PC-9 (cell line): ENCODE measurements at regions not wholly inside any gene's neighbourhood (a gene's known extent, or its start where the extent isn't known, plus 50 kb on each side); places are given as distances from the start of the nearest gene placed in this dataset.

ENCODE experiments used
- BruUV-seq: library from RNA; stranded (reverse); fragments of 400-500 nt; replicated peaks from 2 replicates; lab custom pipeline; 2021; lab: Mats Ljungman, UMichigan
- CTCF ChIA-PET: fragments of 300-600 bp; sonication (Branson Sonifier 250); formaldehyde crosslinking; loops from one replicate; lab custom pipeline; 2022; ENCODE audit warnings: antibody characterized with exemption; lab: Charles Lee
- POLR2A ChIA-PET: fragments of 300-600 bp; sonication (Branson Sonifier 250); formaldehyde crosslinking; loops from one replicate; lab custom pipeline; 2022; ENCODE audit warnings: antibody characterized with exemption; ENCODE audit not compliant: unreplicated experiment; lab: Charles Lee
- DNase-seq, 2 experiments: peaks; one replicate each; pipeline versions ENCODE4 v3.0.0 to v3.0.0-alpha.2; 2015 to 2022; ENCODE audit warnings: mixed read lengths in 1 of 2
- H2AFZ ChIP-seq: fragments of 200-600 bp; sonication (generic); 2 replicates; pipeline ENCODE4 v1.8.1; 2017; ENCODE audit warnings: antibody characterized with exemption
- H3F3A ChIP-seq: fragments of 200-600 bp; sonication (generic); 2 replicates; pipeline ENCODE4 v1.8.1; 2017; ENCODE audit warnings: antibody characterized with exemption, mild to moderate bottlenecking, low read depth; ENCODE audit not compliant: insufficient read depth
- H3K27ac ChIP-seq: fragments of 200-600 bp; sonication (generic); 2 replicates; pipeline ENCODE4 v1.6.1; 2016; ENCODE audit warnings: mixed run types
- H3K27me3 ChIP-seq: fragments of 200-600 bp; sonication (generic); 2 replicates; pipeline ENCODE4 v1.6.1; 2016; ENCODE audit warnings: low read depth, mixed run types; ENCODE audit not compliant: insufficient read depth
- H3K36me3 ChIP-seq: fragments of 200-600 bp; sonication (generic); 2 replicates; pipeline ENCODE4 v1.6.1; 2016; ENCODE audit warnings: low read depth, mixed run types
- H3K4me1 ChIP-seq: fragments of 200-600 bp; sonication (generic); replicated peaks from 2 replicates; pipeline ENCODE4 v1.6.1; 2016; ENCODE audit warnings: mixed run types; ENCODE audit not compliant: insufficient read depth
- H3K4me2 ChIP-seq: fragments of 200-600 bp; sonication (generic); 2 replicates; pipeline ENCODE4 v1.6.1; 2017; ENCODE audit warnings: mixed run types
- H3K4me3 ChIP-seq: fragments of 200-600 bp; sonication (generic); 2 replicates; pipeline ENCODE4 v1.6.1; 2016; ENCODE audit warnings: mixed run types
- H3K79me2 ChIP-seq: fragments of 200-600 bp; sonication (generic); 2 replicates; pipeline ENCODE4 v1.6.1; 2017; ENCODE audit warnings: low read depth, mixed run types
- H3K9me2 ChIP-seq: fragments of 200-600 bp; sonication (generic); 2 replicates; pipeline ENCODE4 v1.8.1; 2017; ENCODE audit warnings: mild to moderate bottlenecking; ENCODE audit not compliant: insufficient read depth
- H3K9me3 ChIP-seq: fragments of 200-600 bp; sonication (generic); 2 replicates; pipeline ENCODE4 v1.8.1; 2016; ENCODE audit warnings: low read depth; ENCODE audit not compliant: insufficient read depth
- H4K20me1 ChIP-seq: fragments of 200-600 bp; sonication (generic); 2 replicates; pipeline ENCODE4 v1.8.1; 2017; ENCODE audit not compliant: insufficient read depth
- EZH2 ChIP-seq: fragments of 200-600 bp; sonication (generic); IDR thresholded peaks from 2 replicates; pipeline ENCODE4 v1.8.0; 2017; ENCODE audit warnings: antibody characterized with exemption, low read depth
- intact Hi-C: fragments of 100-400 bp; cut with micrococcal nuclease; formaldehyde crosslinking; loops from one replicate; pipeline ENCODE4 v1.10.0; 2022; ENCODE audit not compliant: unreplicated experiment
- TF ChIP-seq, protein P1 (sequence below): fragments of 200-600 bp; sonication (generic); conservative IDR thresholded peaks from 2 replicates; pipeline ENCODE4 v1.6.1; 2017; ENCODE audit warnings: mixed run types, antibody characterized with exemption, mild to moderate bottlenecking, moderate library complexity

DNA sequence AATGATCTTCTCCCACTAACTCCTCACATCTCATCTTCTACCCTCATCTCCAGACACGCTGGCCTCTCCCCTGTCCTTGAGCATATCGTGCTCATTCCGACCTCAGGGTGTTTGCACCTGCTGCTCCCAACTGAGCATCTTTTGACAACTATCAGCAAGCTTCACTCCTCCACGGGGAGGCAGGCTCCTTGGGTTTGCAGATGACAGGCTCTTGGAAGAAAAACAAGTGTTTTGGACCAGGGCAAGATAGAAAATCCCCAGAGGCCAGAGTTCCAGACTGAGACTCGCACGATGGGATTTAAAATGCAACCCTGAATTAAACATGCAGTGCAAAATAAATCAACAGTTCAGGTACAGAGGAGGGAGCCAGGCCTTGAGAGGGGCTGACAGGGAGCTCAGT, 246.7 kb downstream of the PTPRU start:
- intact Hi-C loops = no loop called here
- Histone ChIP-seq H3K27ac (no peak overlapping the region), H3K9me2 (no peaks in the 10 kb centered on the region), H3F3A (no peaks in the 10 kb centered on the region), H3K9me3 (no peaks in the 10 kb centered on the region), H3K4me3 (no peak overlapping the region), H3K27me3 (peaks cover 32% of the 10 kb centered on the region), H3K4me1 (no peaks in the 10 kb centered on the region), H3K4me2 (no peak overlapping the region), H3K79me2 (no peaks in the 10 kb centered on the region), H4K20me1 (no peaks in the 10 kb centered on the region), H3K36me3 (no peaks in the 10 kb centered on the region), H2AFZ (no peak overlapping the region)
- BruUV-seq = no TSS peak
- POLR2A ChIA-PET = no interaction called here
- CTCF ChIA-PET = no interaction called here
- TF ChIP-seq, protein P1, sequence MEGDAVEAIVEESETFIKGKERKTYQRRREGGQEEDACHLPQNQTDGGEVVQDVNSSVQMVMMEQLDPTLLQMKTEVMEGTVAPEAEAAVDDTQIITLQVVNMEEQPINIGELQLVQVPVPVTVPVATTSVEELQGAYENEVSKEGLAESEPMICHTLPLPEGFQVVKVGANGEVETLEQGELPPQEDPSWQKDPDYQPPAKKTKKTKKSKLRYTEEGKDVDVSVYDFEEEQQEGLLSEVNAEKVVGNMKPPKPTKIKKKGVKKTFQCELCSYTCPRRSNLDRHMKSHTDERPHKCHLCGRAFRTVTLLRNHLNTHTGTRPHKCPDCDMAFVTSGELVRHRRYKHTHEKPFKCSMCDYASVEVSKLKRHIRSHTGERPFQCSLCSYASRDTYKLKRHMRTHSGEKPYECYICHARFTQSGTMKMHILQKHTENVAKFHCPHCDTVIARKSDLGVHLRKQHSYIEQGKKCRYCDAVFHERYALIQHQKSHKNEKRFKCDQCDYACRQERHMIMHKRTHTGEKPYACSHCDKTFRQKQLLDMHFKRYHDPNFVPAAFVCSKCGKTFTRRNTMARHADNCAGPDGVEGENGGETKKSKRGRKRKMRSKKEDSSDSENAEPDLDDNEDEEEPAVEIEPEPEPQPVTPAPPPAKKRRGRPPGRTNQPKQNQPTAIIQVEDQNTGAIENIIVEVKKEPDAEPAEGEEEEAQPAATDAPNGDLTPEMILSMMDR = no peak
- no peak for TF ChIP-seq EZH2
- DNase-seq = no peak

DNA sequence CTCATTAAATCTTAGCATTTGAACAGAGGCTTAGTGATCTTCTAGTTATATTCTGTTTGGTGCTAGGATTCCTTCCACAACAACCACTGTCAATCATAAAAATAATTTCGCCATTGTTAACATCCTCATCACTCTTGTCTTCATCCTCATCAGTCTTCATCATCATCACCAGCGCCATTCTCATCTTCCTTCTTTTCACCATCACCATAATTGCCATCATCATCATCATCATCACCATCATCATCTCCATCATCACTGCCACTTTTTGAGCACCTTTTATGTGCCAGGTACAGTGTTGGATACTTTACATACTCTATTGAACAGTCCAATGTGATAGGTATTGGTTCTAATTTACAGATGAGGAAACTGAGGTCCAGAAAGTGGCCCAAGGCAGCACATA, 245.7 kb downstream of the PTPRU start:
- no peak overlapping the region for H3K27ac ChIP-seq
- no peaks in the 10 kb centered on the region for H3F3A ChIP-seq
- H3K4me1 ChIP-seq = no peaks in the 10 kb centered on the region
- peaks cover 40% of the 10 kb centered on the region for H3K27me3 ChIP-seq
- H3K9me3 ChIP-seq = no peaks in the 10 kb centered on the region
- no peaks in the 10 kb centered on the region for H3K9me2 ChIP-seq
- BruUV-seq = no TSS peak
- DNase-seq = no peak
- no peak overlapping the region for H2AFZ ChIP-seq
- TF ChIP-seq EZH2 = no peak
- TF ChIP-seq, protein P1 = no peak
- no peaks in the 10 kb centered on the region for H3K36me3 ChIP-seq
- CTCF ChIA-PET = no interaction called here
- no peaks in the 10 kb centered on the region for H3K79me2 ChIP-seq
- POLR2A ChIA-PET = no interaction called here
- H3K4me3 ChIP-seq = no peak overlapping the region
- no peaks in the 10 kb centered on the region for H4K20me1 ChIP-seq
- H3K4me2 ChIP-seq = no peak overlapping the region
- intact Hi-C loops = no loop called here

DNA sequence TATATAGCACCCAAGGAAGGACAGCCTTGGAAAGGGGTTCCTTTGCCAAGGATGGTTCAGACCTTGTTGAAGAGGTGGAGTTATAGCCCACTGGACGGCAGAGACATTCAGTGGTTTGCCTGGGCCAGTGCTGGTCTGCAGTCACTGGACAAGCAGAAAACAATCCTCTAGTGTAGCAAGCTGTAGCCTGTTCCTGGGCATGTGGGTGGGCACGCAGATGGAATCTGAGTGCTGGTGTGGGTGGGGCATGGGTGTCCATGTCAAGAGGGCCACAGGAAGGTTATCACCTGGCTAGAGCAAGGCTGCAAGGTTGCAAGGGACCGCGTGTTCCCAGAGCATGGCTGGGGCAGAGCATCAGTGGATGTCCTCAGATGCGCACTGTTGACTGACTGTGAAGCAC, 244.7 kb downstream of the PTPRU start:
- H3F3A ChIP-seq = no peaks in the 10 kb centered on the region
- BruUV-seq = no TSS peak
- no peaks in the 10 kb centered on the region for H3K9me3 ChIP-seq
- POLR2A ChIA-PET = no interaction called here
- TF ChIP-seq, protein P1 = no peak
- no peak for TF ChIP-seq EZH2
- H3K36me3 ChIP-seq = no peaks in the 10 kb centered on the region
- no peaks in the 10 kb centered on the region for H3K9me2 ChIP-seq
- H3K4me1 ChIP-seq = no peaks in the 10 kb centered on the region
- H3K4me2 ChIP-seq = no peak overlapping the region
- CTCF ChIA-PET = no interaction called here
- H3K27ac ChIP-seq = no peak overlapping the region
- DNase-seq = no peak
- H3K79me2 ChIP-seq = no peaks in the 10 kb centered on the region
- no peak overlapping the region for H3K4me3 ChIP-seq
- intact Hi-C loops = no loop called here
- H2AFZ ChIP-seq = no peak overlapping the region
- no peaks in the 10 kb centered on the region for H4K20me1 ChIP-seq
- H3K27me3 ChIP-seq = peaks cover 46% of the 10 kb centered on the region
